H1 (cell line): ENCODE measurements at regions not wholly inside any gene's neighbourhood (a gene's known extent, or its start where the extent isn't known, plus 50 kb on each side); places are given as distances from the start of the nearest gene placed in this dataset.
A peak's percentile ranks its signal among the peaks of the same experiment; 100 is the strongest.

Experiments
- CEBPB ChIP-seq: IDR thresholded peaks from 2 replicates; pipeline ENCODE4 v1.6.1; 2012; ENCODE audit warnings: low read depth, low read length
- CHD1 ChIP-seq: IDR thresholded peaks from 2 replicates; pipeline ENCODE4 v1.6.1; 2012; ENCODE audit warnings: low read depth, low read length, improper control_type of control experiment
- FOSL1 ChIP-seq: IDR thresholded peaks from 2 replicates; pipeline ENCODE4 v1.6.1; 2011; ENCODE audit warnings: mild to moderate bottlenecking, low read depth, low read length, moderate library complexity; ENCODE audit not compliant: insufficient read depth
- HDAC2 ChIP-seq, 2 experiments: fragments of 300-600 bp in 1 of 2; sonication (generic) in 1 of 2; IDR thresholded peaks; 2 replicates each; pipeline ENCODE4 v1.6.1; 2011 to 2012; ENCODE audit warnings: low read depth in 2 of 2, low read length in 2 of 2, mild to moderate bottlenecking in 2 of 2, moderate library complexity in 2 of 2, borderline replicate concordance in 1 of 2, inconsistent platforms in 1 of 2
- JUN ChIP-seq: IDR thresholded peaks from 2 replicates; pipeline ENCODE4 v1.6.1; 2011; ENCODE audit warnings: low read depth, mild to moderate bottlenecking, improper control_type of control experiment, low read length
- JUND ChIP-seq: IDR thresholded peaks from 2 replicates; pipeline ENCODE4 v1.6.1; 2011; ENCODE audit warnings: mild to moderate bottlenecking, improper control_type of control experiment, low read length
- KDM4A ChIP-seq: IDR thresholded peaks from one replicate; pipeline ENCODE4 v1.7.1; 2012; ENCODE audit warnings: low read depth, mild to moderate bottlenecking, moderate library complexity, low read length, inconsistent platforms; ENCODE audit not compliant: severe bottlenecking
- KDM5A ChIP-seq: fragments of 200-600 bp; IDR thresholded peaks from 2 replicates; pipeline ENCODE4 v1.7.1; 2012; ENCODE audit warnings: mild to moderate bottlenecking, low read length, inconsistent platforms, mixed read lengths
- NANOG ChIP-seq: IDR thresholded peaks from 2 replicates; pipeline ENCODE4 v1.6.1; 2011; ENCODE audit warnings: low read length, low read depth, mild to moderate bottlenecking, inconsistent platforms; ENCODE audit not compliant: insufficient read depth, poor library complexity, severe bottlenecking
- POU5F1 ChIP-seq: IDR thresholded peaks from 2 replicates; pipeline ENCODE4 v1.6.1; 2011; ENCODE audit warnings: low read depth, mild to moderate bottlenecking, low read length, moderate library complexity
- RXRA ChIP-seq: IDR thresholded peaks from 2 replicates; pipeline ENCODE4 v1.6.1; 2011; ENCODE audit warnings: low read depth, mild to moderate bottlenecking, low read length, moderate library complexity; ENCODE audit not compliant: insufficient read depth
- SAP30 ChIP-seq: fragments of 300-600 bp; sonication (generic); IDR thresholded peaks from 2 replicates; pipeline ENCODE4 v1.7.1; 2012; ENCODE audit warnings: low read length, moderate library complexity, mild to moderate bottlenecking, inconsistent platforms; ENCODE audit not compliant: insufficient read depth, insufficient replicate concordance
- TAF1 ChIP-seq: IDR thresholded peaks from 2 replicates; pipeline ENCODE4 v1.6.1; 2011; ENCODE audit warnings: mild to moderate bottlenecking, low read depth, low read length
- YY1 ChIP-seq: IDR thresholded peaks from 2 replicates; pipeline ENCODE4 v1.6.1; 2011; ENCODE audit warnings: low read depth, mild to moderate bottlenecking, low read length
- TF ChIP-seq, protein P1 (sequence below): IDR thresholded peaks from 2 replicates; pipeline ENCODE4 v1.6.1; 2012; ENCODE audit warnings: low read length, inconsistent platforms
- TF ChIP-seq, protein P2 (sequence below): IDR thresholded peaks from 2 replicates; pipeline ENCODE4 v1.6.1; 2012; ENCODE audit warnings: inconsistent platforms
- TF ChIP-seq, protein P3 (sequence below), 3 experiments: IDR thresholded peaks; 1 replicate in 2 of 3; 2 replicates in 1 of 3; pipeline versions ENCODE4 v1.5.1 to v1.6.1; 2011; ENCODE audit warnings: low read length in 3 of 3, mild to moderate bottlenecking in 3 of 3, inconsistent platforms in 2 of 3, low read depth in 1 of 3, moderate library complexity in 1 of 3; ENCODE audit not compliant: insufficient read depth in 1 of 3; ENCODE audit errors: control extremely low read depth in 1 of 3

DNA sequence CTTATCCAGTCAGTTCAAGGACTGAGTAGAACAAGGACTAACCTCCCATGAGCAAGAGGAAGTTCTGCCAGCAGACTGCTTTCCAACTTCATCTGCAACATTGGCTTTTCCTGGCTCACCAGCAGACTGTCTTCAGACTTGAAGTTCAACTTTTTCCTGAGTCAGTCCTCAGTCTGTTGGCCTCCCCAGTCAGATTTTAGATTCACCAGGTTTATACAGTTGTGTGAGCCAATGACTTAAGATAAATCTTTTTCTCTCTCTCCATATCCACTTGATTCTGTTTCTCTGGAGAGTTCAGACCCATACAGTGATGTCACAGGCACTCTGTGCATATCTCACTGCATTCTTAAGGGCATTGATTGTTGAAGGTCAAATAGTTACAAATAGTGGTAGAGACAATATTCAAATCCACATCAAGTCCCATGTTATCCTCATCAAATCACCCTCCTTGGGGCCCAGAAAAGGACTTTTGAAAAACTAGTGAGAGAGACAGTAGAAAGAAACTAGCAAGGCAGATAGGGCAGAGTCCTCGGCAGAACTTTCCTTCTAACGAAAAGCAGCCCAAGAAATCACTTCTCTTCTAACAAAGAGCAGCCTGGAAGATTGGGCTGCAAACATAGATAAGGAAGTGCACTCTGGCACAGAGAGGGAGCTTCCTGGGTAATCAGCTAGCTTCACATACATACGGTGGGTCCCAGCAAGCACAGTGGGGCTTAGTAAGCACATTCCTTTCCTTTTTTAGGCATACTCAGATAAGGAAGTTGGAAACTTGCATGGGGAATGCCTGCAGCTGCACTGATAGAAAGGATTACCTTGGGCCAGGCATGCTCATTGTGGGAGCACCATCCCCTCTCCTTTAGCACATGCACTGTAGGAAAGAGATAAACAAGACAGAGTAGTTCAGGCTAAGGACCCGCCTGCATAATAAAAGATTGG, 132.3 kb upstream of the FAM20A start (continued):
- TF ChIP-seq, protein P1, sequence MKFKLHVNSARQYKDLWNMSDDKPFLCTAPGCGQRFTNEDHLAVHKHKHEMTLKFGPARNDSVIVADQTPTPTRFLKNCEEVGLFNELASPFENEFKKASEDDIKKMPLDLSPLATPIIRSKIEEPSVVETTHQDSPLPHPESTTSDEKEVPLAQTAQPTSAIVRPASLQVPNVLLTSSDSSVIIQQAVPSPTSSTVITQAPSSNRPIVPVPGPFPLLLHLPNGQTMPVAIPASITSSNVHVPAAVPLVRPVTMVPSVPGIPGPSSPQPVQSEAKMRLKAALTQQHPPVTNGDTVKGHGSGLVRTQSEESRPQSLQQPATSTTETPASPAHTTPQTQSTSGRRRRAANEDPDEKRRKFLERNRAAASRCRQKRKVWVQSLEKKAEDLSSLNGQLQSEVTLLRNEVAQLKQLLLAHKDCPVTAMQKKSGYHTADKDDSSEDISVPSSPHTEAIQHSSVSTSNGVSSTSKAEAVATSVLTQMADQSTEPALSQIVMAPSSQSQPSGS: no peak
- TF ChIP-seq HDAC2 (IDR thresholded peaks at IDR 0.05; ENCODE audit: borderline replicate concordance in 1 of 2, low read depth in 2 of 2, low read length in 2 of 2): peak in 1 of 2 experiments; percentile 67; a peak in 1 of 4 replicates
- no peak for TF ChIP-seq KDM4A
- no peak for TF ChIP-seq KDM5A
- TF ChIP-seq, protein P2, sequence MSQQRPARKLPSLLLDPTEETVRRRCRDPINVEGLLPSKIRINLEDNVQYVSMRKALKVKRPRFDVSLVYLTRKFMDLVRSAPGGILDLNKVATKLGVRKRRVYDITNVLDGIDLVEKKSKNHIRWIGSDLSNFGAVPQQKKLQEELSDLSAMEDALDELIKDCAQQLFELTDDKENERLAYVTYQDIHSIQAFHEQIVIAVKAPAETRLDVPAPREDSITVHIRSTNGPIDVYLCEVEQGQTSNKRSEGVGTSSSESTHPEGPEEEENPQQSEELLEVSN: peak; percentile 39; the same call in 1 of the 2 replicates
- TF ChIP-seq JUND: no peak
- no peak; the same call in 1 of the 2 replicates for TF ChIP-seq JUN
- no peak for TF ChIP-seq SAP30
- peak; percentile 69 for TF ChIP-seq TAF1
- TF ChIP-seq, protein P3, sequence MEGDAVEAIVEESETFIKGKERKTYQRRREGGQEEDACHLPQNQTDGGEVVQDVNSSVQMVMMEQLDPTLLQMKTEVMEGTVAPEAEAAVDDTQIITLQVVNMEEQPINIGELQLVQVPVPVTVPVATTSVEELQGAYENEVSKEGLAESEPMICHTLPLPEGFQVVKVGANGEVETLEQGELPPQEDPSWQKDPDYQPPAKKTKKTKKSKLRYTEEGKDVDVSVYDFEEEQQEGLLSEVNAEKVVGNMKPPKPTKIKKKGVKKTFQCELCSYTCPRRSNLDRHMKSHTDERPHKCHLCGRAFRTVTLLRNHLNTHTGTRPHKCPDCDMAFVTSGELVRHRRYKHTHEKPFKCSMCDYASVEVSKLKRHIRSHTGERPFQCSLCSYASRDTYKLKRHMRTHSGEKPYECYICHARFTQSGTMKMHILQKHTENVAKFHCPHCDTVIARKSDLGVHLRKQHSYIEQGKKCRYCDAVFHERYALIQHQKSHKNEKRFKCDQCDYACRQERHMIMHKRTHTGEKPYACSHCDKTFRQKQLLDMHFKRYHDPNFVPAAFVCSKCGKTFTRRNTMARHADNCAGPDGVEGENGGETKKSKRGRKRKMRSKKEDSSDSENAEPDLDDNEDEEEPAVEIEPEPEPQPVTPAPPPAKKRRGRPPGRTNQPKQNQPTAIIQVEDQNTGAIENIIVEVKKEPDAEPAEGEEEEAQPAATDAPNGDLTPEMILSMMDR (IDR thresholded peaks at IDR 0.05; ENCODE audit: control extremely low read depth in 1 of 3, insufficient read depth in 1 of 3, low read depth in 1 of 3, low read length in 3 of 3): no peak
- no peak for TF ChIP-seq CEBPB
- no peak for TF ChIP-seq RXRA
- no peak for TF ChIP-seq NANOG
- no peak for TF ChIP-seq POU5F1
- no peak for TF ChIP-seq CHD1
- TF ChIP-seq FOSL1: no peak
- TF ChIP-seq YY1: 0 out of 2 replicates have a peak, but pooled peaks have one; percentile 4
